IMR-90 (cell line): ENCODE measurements at regions not wholly inside any gene's neighbourhood (a gene's known extent, or its start where the extent isn't known, plus 50 kb on each side); places are given as distances from the start of the nearest gene placed in this dataset.

ENCODE experiments used
- ATAC-seq: fragments of 200-7000 bp; cut with Tn5 transposase; 2 replicates; pipeline ENCODE4 v1.9.1; 2020; ENCODE audit warnings: low read depth, mild to moderate bottlenecking, moderate library complexity
- BruUV-seq: library from RNA; stranded (reverse); fragments of 400-500 nt; replicated peaks from 2 replicates; lab custom pipeline; 2021; lab: Mats Ljungman, UMichigan
- CTCF ChIA-PET: fragments of 300-600 bp; formaldehyde crosslinking; extraction: SDS; loops from one replicate; lab custom pipeline; 2021; ENCODE audit warnings: antibody characterized with exemption; lab: Yijun Ruan, JAX
- POLR2A ChIA-PET: fragments of 300-600 bp; sonication (Branson Sonifier 250); formaldehyde crosslinking; loops from one replicate; lab custom pipeline; 2022; ENCODE audit warnings: antibody characterized with exemption; ENCODE audit not compliant: unreplicated experiment; lab: Charles Lee
- DNase-seq: peaks from one replicate; pipeline ENCODE4 v3.0.0; 2013
- H2AFZ ChIP-seq: replicated peaks from 2 replicates; pipeline ENCODE3; 2013; ENCODE audit warnings: low read length, mild to moderate bottlenecking; ENCODE audit not compliant: poor library complexity
- H2AK5ac ChIP-seq: 2 replicates; pipeline ENCODE4 v1.6.1; 2013; ENCODE audit warnings: low read depth, low read length, inconsistent platforms
- H2AK9ac ChIP-seq: replicated peaks from 2 replicates; pipeline ENCODE3; 2013; ENCODE audit warnings: mild to moderate bottlenecking, low read depth, low read length, moderate library complexity; ENCODE audit not compliant: poor library complexity
- H2BK120ac ChIP-seq: 2 replicates; pipeline ENCODE4 v1.6.1; 2013; ENCODE audit warnings: low read depth, low read length, inconsistent platforms
- H2BK15ac ChIP-seq: 3 replicates; pipeline ENCODE4 v1.6.1; 2013; ENCODE audit warnings: low read depth, low read length, inconsistent platforms
- H2BK20ac ChIP-seq: 2 replicates; pipeline ENCODE4 v1.6.1; 2013; ENCODE audit warnings: low read depth, mild to moderate bottlenecking, inconsistent platforms, low read length, moderate library complexity
- H2BK5ac ChIP-seq: 2 replicates; pipeline ENCODE4 v1.6.1; 2013; ENCODE audit warnings: mild to moderate bottlenecking, low read depth, low read length, inconsistent platforms; ENCODE audit not compliant: poor library complexity, severe bottlenecking
- H3K14ac ChIP-seq: replicated peaks from 2 replicates; pipeline ENCODE4 v1.6.1; 2013; ENCODE audit warnings: low read depth, low read length, inconsistent platforms
- H3K18ac ChIP-seq: 2 replicates; pipeline ENCODE4 v1.6.1; 2013; ENCODE audit warnings: low read depth, low read length, control low read depth
- H3K23ac ChIP-seq: 2 replicates; pipeline ENCODE4 v1.6.1; 2013; ENCODE audit warnings: low read depth, low read length, inconsistent platforms
- H3K27ac ChIP-seq: 2 replicates; pipeline ENCODE4 v1.5.1; 2013; ENCODE audit warnings: mild to moderate bottlenecking, control low read depth, low read length; ENCODE audit not compliant: insufficient read depth
- H3K27me3 ChIP-seq: 2 replicates; pipeline ENCODE4 v1.6.1; 2013; ENCODE audit warnings: low read length; ENCODE audit not compliant: control insufficient read depth, insufficient read depth
- H3K36me3 ChIP-seq: 2 replicates; pipeline ENCODE4 v1.6.1; 2013; ENCODE audit warnings: low read length, mixed read lengths; ENCODE audit not compliant: control insufficient read depth, insufficient read depth
- H3K4ac ChIP-seq: 2 replicates; pipeline ENCODE4 v1.6.1; 2013; ENCODE audit warnings: low read depth, low read length, inconsistent platforms
- H3K4me1 ChIP-seq: 2 replicates; pipeline ENCODE4 v1.6.1; 2013; ENCODE audit warnings: low read length, mixed read lengths; ENCODE audit not compliant: control insufficient read depth, insufficient read depth
- H3K4me2 ChIP-seq: 2 replicates; pipeline ENCODE4 v1.6.1; 2013; ENCODE audit warnings: low read depth, mild to moderate bottlenecking, control low read depth, low read length, moderate library complexity
- H3K4me3 ChIP-seq: 2 replicates; pipeline ENCODE4 v1.5.1; 2013; ENCODE audit warnings: low read depth, mild to moderate bottlenecking, control low read depth, low read length, moderate library complexity; ENCODE audit not compliant: insufficient read depth
- H3K56ac ChIP-seq: 2 replicates; pipeline ENCODE4 v1.6.1; 2013; ENCODE audit warnings: low read length, inconsistent platforms; ENCODE audit not compliant: insufficient read depth; ENCODE audit errors: extremely low read depth
- H3K79me1 ChIP-seq, 2 experiments: 2 replicates each; pipeline ENCODE4 v1.6.1; 2013; ENCODE audit warnings: low read length in 2 of 2, inconsistent platforms in 1 of 2, low read depth in 1 of 2
- H3K9ac ChIP-seq: 2 replicates; pipeline ENCODE4 v1.6.1; 2013; ENCODE audit warnings: low read depth, low read length, control low read depth
- H3K9me1 ChIP-seq: 2 replicates; pipeline ENCODE4 v1.6.1; 2013; ENCODE audit warnings: low read length, inconsistent platforms; ENCODE audit not compliant: insufficient read depth
- H3K9me3 ChIP-seq: 2 replicates; pipeline ENCODE4 v1.6.1; 2013; ENCODE audit warnings: low read length; ENCODE audit not compliant: control insufficient read depth, insufficient read depth
- H4K20me1 ChIP-seq: 2 replicates; pipeline ENCODE4 v1.6.1; 2013; ENCODE audit warnings: low read length, inconsistent platforms; ENCODE audit not compliant: insufficient read depth
- H4K5ac ChIP-seq: 2 replicates; pipeline ENCODE4 v1.6.1; 2013; ENCODE audit warnings: mild to moderate bottlenecking, low read depth, low read length, control low read depth
- H4K8ac ChIP-seq, 2 experiments: 2 replicates each; pipeline ENCODE4 v1.6.1; 2013; ENCODE audit warnings: low read depth in 2 of 2, low read length in 2 of 2, control low read depth in 1 of 2, inconsistent platforms in 1 of 2
- H4K91ac ChIP-seq: 2 replicates; pipeline ENCODE4 v1.6.1; 2013; ENCODE audit warnings: low read depth, low read length, inconsistent platforms; ENCODE audit not compliant: insufficient read depth
- BHLHE40 ChIP-seq: fragments of 150-350 bp; IDR thresholded peaks from 2 replicates; pipeline ENCODE4 v1.6.1; 2016; ENCODE audit warnings: mild to moderate bottlenecking, low read depth, low read length
- FOS ChIP-seq: fragments of 150-350 bp; IDR thresholded peaks from 2 replicates; pipeline ENCODE4 v1.6.1; 2016; ENCODE audit warnings: low read depth, low read length
- NFE2L2 ChIP-seq: fragments of 150-350 bp; IDR thresholded peaks from 2 replicates; pipeline ENCODE4 v1.6.1; 2016; ENCODE audit warnings: low read depth, mild to moderate bottlenecking, low read length
- RCOR1 ChIP-seq: IDR thresholded peaks from 2 replicates; pipeline ENCODE4 v1.6.1; 2012; ENCODE audit warnings: mild to moderate bottlenecking, low read length, improper control_type of control experiment; ENCODE audit not compliant: insufficient replicate concordance
- USF2 ChIP-seq: fragments of 150-350 bp; IDR thresholded peaks from 2 replicates; pipeline ENCODE4 v1.6.1; 2017; ENCODE audit warnings: mild to moderate bottlenecking, antibody characterized with exemption, low read length, low read depth
- WGBS, 2 experiments: methylation state at CpG; one replicate each; pipeline versions ENCODE4 v1.1.5 to v1.1.7; 2013; ENCODE audit warnings: missing lambda C conversion rate in 2 of 2; ENCODE audit not compliant: insufficient read length in 1 of 2; ENCODE audit errors: extremely low coverage in 2 of 2; 5-methylcytosine and 5-hydroxymethylcytosine counted together
- dilution Hi-C: fragments of 300-500 bp; cut with HindIII; formaldehyde crosslinking; loops from one replicate; pipeline ENCODE4 v1.14.3; 2018; ENCODE audit warnings: low sequenced_read_pairs; ENCODE audit not compliant: unreplicated experiment
- in situ Hi-C: fragments of 300-500 bp; cut with MboI; formaldehyde crosslinking; loops from 3 replicates; pipeline ENCODE4 v1.14.3; 2019; ENCODE audit warnings: low sequenced_read_pairs, inconsistent platforms, mixed read lengths
- intact Hi-C: fragments of 100-400 bp; cut with micrococcal nuclease; formaldehyde crosslinking; loops from 2 replicates; pipeline ENCODE4 v1.10.0; 2022

GRCh38 chr11:109936661-109937180, 156.5 kb upstream of the ZC3H12C start:
- Histone ChIP-seq H3K4me3 (no peak overlapping the region), H2AFZ (no peak overlapping the region), H4K5ac (no peak overlapping the region), H2AK9ac (no peak overlapping the region), H3K4me2 (no peak overlapping the region), H2BK120ac (no peak overlapping the region), H4K91ac (no peak overlapping the region), H3K56ac (no peak overlapping the region), H3K9me3 (no peaks in the 10 kb centered on the region), H3K79me1 (no peaks in the 10 kb centered on the region), H2BK5ac (no peak overlapping the region), H4K20me1 (no peaks in the 10 kb centered on the region), H3K9me1 (0 out of 2 replicates have a peak, but pooled peaks cover 4% of the 10 kb centered on the region), H3K14ac (no peak overlapping the region), H3K9ac (no peak overlapping the region), H3K4ac (no peak overlapping the region), H2AK5ac (no peak overlapping the region), H3K23ac (no peak overlapping the region), H4K8ac (no peak overlapping the region), H2BK15ac (no peak overlapping the region), H3K18ac (no peak overlapping the region), H2BK20ac (no peak overlapping the region), H3K27me3 (no peaks in the 10 kb centered on the region), H3K27ac (no peak overlapping the region), H3K36me3 (no peaks in the 10 kb centered on the region), H3K4me1 (peaks cover 3% of the 10 kb centered on the region; the same call in 1 of the 2 replicates)
- ChIA-PET POLR2A (no interaction called here), CTCF (no interaction called here)
- DNase-seq (no peak), ATAC-seq (no peak)
- BruUV-seq, result no TSS peak
- 80% methylated on average over 1 of the region's 2 CpGs; no CpG with 5 or more reads in 1 of the 2 experiments for whole genome bisulfite sequencing, 2 experiments
- dilution Hi-C loops, result no loop called here
- in situ Hi-C loops, result loop anchor here (10.0 to 25.0 kb wide), 2 partner anchors 72 to 1249 kb away; no protein-coding TSS in a partner anchor
- TF ChIP-seq USF2, result no peak
- no peak for TF ChIP-seq FOS
- TF ChIP-seq RCOR1, result no peak
- TF ChIP-seq NFE2L2, result no peak
- TF ChIP-seq BHLHE40, result no peak
- intact Hi-C loops, result loop anchor here (5.0 to 10.0 kb wide), 5 partner anchors 232 to 1814 kb away; partner anchors contain the start of gene ACAT1
